Omental fat pad (tissue), 3 donors: ENCODE measurements at regions not wholly inside any gene's neighbourhood (a gene's known extent, or its start where the extent isn't known, plus 50 kb on each side); places are given as distances from the start of the nearest gene placed in this dataset.

Source experiments
- ATAC-seq: fragments of 150-250 bp; one replicate; pipeline ENCODE4 v1.9.1; 2016; ENCODE audit warnings: mild to moderate bottlenecking, moderate library complexity; ENCODE audit not compliant: low FRiP score
- DNase-seq: peaks from one replicate; pipeline ENCODE4 v3.0.0-alpha.2; 2019; ENCODE audit warnings: low spot score
- CTCF ChIP-seq, 3 donors: fragments of 450-650 bp; IDR thresholded peaks; one replicate each; pipeline ENCODE4 v1.5.1; 2016 to 2017; ENCODE audit warnings: antibody characterized with exemption in 3 of 3, mild to moderate bottlenecking in 3 of 3, moderate library complexity in 2 of 3

- no peak for TF ChIP-seq CTCF (IDR thresholded peaks at IDR 0.05)
- ATAC-seq: no peak
- DNase-seq: no peak
These were observed 519.4 kb upstream of the DSEL start for GRCh38 chr18:68035774-68036522.

- no peak for TF ChIP-seq CTCF (IDR thresholded peaks at IDR 0.05)
- DNase-seq: no peak
- no peak for ATAC-seq
These were observed 517.8 kb upstream of the DSEL start for GRCh38 chr18:68034296-68034695.

- TF ChIP-seq CTCF (IDR thresholded peaks at IDR 0.05): no peak
- DNase-seq: no peak
- no peak for ATAC-seq
These were observed 516.9 kb upstream of the DSEL start for GRCh38 chr18:68033466-68033865.

- DNase-seq (no peak), ATAC-seq (no peak)
- no peak for TF ChIP-seq CTCF (IDR thresholded peaks at IDR 0.05)
These were observed 508.2 kb upstream of the DSEL start for GRCh38 chr18:68024716-68025115.

GRCh38 chr18:68017385-68017784 lies 500.9 kb upstream of the DSEL start:
- ATAC-seq: no peak
- no peak for DNase-seq
- TF ChIP-seq CTCF (IDR thresholded peaks at IDR 0.05): no peak

GRCh38 chr18:67997496-67997895 lies 481.0 kb upstream of the DSEL start:
- no peak for TF ChIP-seq CTCF (IDR thresholded peaks at IDR 0.05)
- no peak for ATAC-seq
- no peak for DNase-seq

- ATAC-seq: no peak
- no peak for TF ChIP-seq CTCF (IDR thresholded peaks at IDR 0.05)
- DNase-seq: no peak
These were observed 479.2 kb upstream of the DSEL start for GRCh38 chr18:67995769-67996168.
